ENCODE measurements at regions not wholly inside any gene's neighbourhood (a gene's known extent, or its start where the extent isn't known, plus 50 kb on each side); places are given as distances from the start of the nearest gene placed in this dataset.

DNA sequence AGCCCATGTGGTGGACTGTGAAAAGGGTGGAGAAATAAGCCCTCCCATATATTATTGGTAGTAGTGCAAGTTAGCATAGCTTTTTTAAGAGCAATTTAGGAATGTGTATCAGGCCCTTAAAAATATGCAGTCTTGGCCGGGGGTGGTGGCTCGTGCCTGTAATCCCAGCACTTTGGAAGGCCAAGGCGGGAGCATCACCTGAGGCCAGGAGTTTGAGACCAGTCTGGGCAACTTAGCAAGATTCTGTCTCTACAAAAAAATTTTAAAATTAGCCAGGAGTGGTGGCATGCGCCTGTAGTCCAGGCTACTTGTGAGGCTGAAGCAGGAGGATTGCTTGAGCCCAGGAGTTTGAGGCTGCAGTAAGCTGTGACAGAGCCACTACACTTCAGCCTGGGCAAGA lies 64.2 kb upstream of the BCAT1 start:
- WGBS, 2 experiments: 93 to 94% methylated on average over 4 of the region's 4 CpGs
- H3K9me3 ChIP-seq (ENCODE audit: control insufficient read depth, low read length): peaks cover 3% of the 10 kb centered on the region
- H3K4me1 ChIP-seq (ENCODE audit: control insufficient read depth, insufficient read depth, low read length): no peaks in the 10 kb centered on the region
- H3K36me3 ChIP-seq (ENCODE audit: control insufficient read depth, insufficient read depth, low read length): no peaks in the 10 kb centered on the region
- H3K4me3 ChIP-seq (ENCODE audit: insufficient read depth, low read depth, low read length): no peak overlapping the region
- no peak overlapping the region for H3K27ac ChIP-seq (ENCODE audit: insufficient read depth, low read depth, low read length, poor library complexity, severe bottlenecking)
- H3K27me3 ChIP-seq (ENCODE audit: control insufficient read depth, insufficient read depth, low read length, poor library complexity, severe bottlenecking): no peaks in the 10 kb centered on the region

GRCh38 chr12:25009496-25010092 lies 60.7 kb upstream of the BCAT1 start:
- peaks cover 3% of the 10 kb centered on the region for H3K9me3 ChIP-seq (ENCODE audit: control insufficient read depth, low read length)
- H3K4me1 ChIP-seq (ENCODE audit: control insufficient read depth, insufficient read depth, low read length): no peaks in the 10 kb centered on the region
- 93 to 99% methylated on average over 2 of the region's 2 CpGs for WGBS, 2 experiments
- H3K4me3 ChIP-seq (ENCODE audit: insufficient read depth, low read depth, low read length): no peak overlapping the region
- H3K27ac ChIP-seq (ENCODE audit: insufficient read depth, low read depth, low read length, poor library complexity, severe bottlenecking): no peak overlapping the region
- H3K36me3 ChIP-seq (ENCODE audit: control insufficient read depth, insufficient read depth, low read length): no peaks in the 10 kb centered on the region
- H3K27me3 ChIP-seq (ENCODE audit: control insufficient read depth, insufficient read depth, low read length, poor library complexity, severe bottlenecking): no peaks in the 10 kb centered on the region

DNA sequence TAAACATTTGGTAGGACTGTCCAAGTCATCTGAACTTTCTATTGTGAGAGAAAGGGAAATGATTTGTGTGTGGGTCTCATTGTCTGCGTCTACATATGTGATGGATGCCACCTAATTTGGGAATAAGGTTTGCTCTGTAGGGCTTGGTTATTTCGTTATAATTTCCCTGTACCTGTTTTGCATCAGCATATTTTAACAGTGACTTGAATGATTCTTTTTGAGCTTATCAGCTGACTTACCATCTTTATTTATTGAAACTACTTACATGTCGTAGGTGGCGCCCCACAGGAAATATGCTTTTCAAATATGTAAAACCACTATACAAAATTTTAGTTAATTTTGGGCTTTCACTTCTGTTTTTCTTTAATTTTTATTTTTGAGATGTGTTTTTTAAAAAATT lies 56.5 kb upstream of the BCAT1 start:
- Histone ChIP-seq H3K9me3 (ENCODE audit: control insufficient read depth, low read length) (no peaks in the 10 kb centered on the region), H3K4me1 (ENCODE audit: control insufficient read depth, insufficient read depth, low read length) (no peaks in the 10 kb centered on the region), H3K4me3 (ENCODE audit: insufficient read depth, low read depth, low read length) (no peak overlapping the region), H3K27me3 (ENCODE audit: control insufficient read depth, insufficient read depth, low read length, poor library complexity, severe bottlenecking) (no peaks in the 10 kb centered on the region), H3K27ac (ENCODE audit: insufficient read depth, low read depth, low read length, poor library complexity, severe bottlenecking) (no peak overlapping the region), H3K36me3 (ENCODE audit: control insufficient read depth, insufficient read depth, low read length) (no peaks in the 10 kb centered on the region)
- 91 to 97% methylated on average over 2 to 3 of the region's 4 CpGs for WGBS, 2 experiments

DNA sequence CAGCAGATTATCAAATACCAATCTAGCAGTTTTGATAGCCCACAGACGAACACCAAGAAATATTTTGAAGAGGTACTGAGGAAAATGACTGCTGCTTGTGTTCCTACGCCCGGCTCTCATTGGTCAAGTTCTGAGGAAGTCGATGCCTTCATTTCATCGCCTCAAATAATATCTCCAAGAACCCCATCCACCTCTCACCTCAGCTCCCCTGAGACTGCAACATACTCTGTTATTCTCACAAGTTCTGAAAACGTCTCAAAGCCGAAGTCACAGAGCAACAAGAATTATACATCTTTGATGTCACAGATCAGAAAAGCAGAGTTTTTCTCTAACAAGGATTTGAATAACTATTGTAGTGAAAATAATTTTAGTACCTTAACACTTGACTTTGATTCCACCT lies 55.5 kb upstream of the BCAT1 start:
- 91 to 92% methylated on average over 7 of the region's 7 CpGs for WGBS, 2 experiments
- Histone ChIP-seq H3K4me3 (ENCODE audit: insufficient read depth, low read depth, low read length) (no peak overlapping the region), H3K9me3 (ENCODE audit: control insufficient read depth, low read length) (no peaks in the 10 kb centered on the region), H3K4me1 (ENCODE audit: control insufficient read depth, insufficient read depth, low read length) (no peaks in the 10 kb centered on the region), H3K27ac (ENCODE audit: insufficient read depth, low read depth, low read length, poor library complexity, severe bottlenecking) (no peak overlapping the region), H3K36me3 (ENCODE audit: control insufficient read depth, insufficient read depth, low read length) (no peaks in the 10 kb centered on the region), H3K27me3 (ENCODE audit: control insufficient read depth, insufficient read depth, low read length, poor library complexity, severe bottlenecking) (no peaks in the 10 kb centered on the region)

GRCh38 chr12:25001311-25001710 lies 52.4 kb upstream of the BCAT1 start:
- no peaks in the 10 kb centered on the region for H3K9me3 ChIP-seq (ENCODE audit: control insufficient read depth, low read length)

More at GRCh38 chr12:25001311-25001710, 52.4 kb upstream of the BCAT1 start:
- WGBS, 2 experiments: 86 to 95% methylated on average over 2 of the region's 2 CpGs
- Histone ChIP-seq H3K27ac (ENCODE audit: insufficient read depth, low read depth, low read length, poor library complexity, severe bottlenecking) (no peak overlapping the region), H3K27me3 (ENCODE audit: control insufficient read depth, insufficient read depth, low read length, poor library complexity, severe bottlenecking) (no peaks in the 10 kb centered on the region), H3K4me3 (ENCODE audit: insufficient read depth, low read depth, low read length) (no peak overlapping the region), H3K4me1 (ENCODE audit: control insufficient read depth, insufficient read depth, low read length) (no peaks in the 10 kb centered on the region), H3K36me3 (ENCODE audit: control insufficient read depth, insufficient read depth, low read length) (no peaks in the 10 kb centered on the region)
